ENCODE measurements at regions not wholly inside any gene's neighbourhood (a gene's known extent, or its start where the extent isn't known, plus 50 kb on each side); places are given as distances from the start of the nearest gene placed in this dataset.

- intact Hi-C loops (cut with micrococcal nuclease), result no loop called here
- ChIA-PET CTCF (no interaction called here), POLR2A (no interaction called here)
- Mint-ChIP-seq H3K9me3 (ENCODE audit: unreplicated experiment) (peaks cover 7% of the 10 kb centered on the region), H3K4me1 (ENCODE audit: insufficient read depth, unreplicated experiment) (peaks cover 11% of the 10 kb centered on the region), H3K4me3 (ENCODE audit: unreplicated experiment) (no peak overlapping the region), H3K36me3 (ENCODE audit: insufficient read depth, unreplicated experiment) (no peaks in the 10 kb centered on the region), H3K27ac (ENCODE audit: low read depth, unreplicated experiment) (no peak overlapping the region), H3K27me3 (ENCODE audit: insufficient read depth, unreplicated experiment) (no peaks in the 10 kb centered on the region)
- TF ChIP-seq CTCF (IDR thresholded peaks at IDR 0.05; ENCODE audit: unreplicated experiment), result no peak
- BruUV-seq (replicated peaks), result no TSS peak
- DNase-seq (ENCODE audit: unreplicated experiment), result no peak
Observed at GRCh38 chr4:34854451-34854850, 1389.9 kb downstream of the ARAP2 start.

- intact Hi-C loops (cut with micrococcal nuclease), result no loop called here
- TF ChIP-seq CTCF (IDR thresholded peaks at IDR 0.05; ENCODE audit: unreplicated experiment), result no peak
- Mint-ChIP-seq H3K27me3 (ENCODE audit: insufficient read depth, unreplicated experiment) (no peaks in the 10 kb centered on the region), H3K4me1 (ENCODE audit: insufficient read depth, unreplicated experiment) (no peaks in the 10 kb centered on the region), H3K9me3 (ENCODE audit: unreplicated experiment) (peaks cover 1% of the 10 kb centered on the region), H3K4me3 (ENCODE audit: unreplicated experiment) (no peak overlapping the region), H3K36me3 (ENCODE audit: insufficient read depth, unreplicated experiment) (no peaks in the 10 kb centered on the region), H3K27ac (ENCODE audit: low read depth, unreplicated experiment) (no peak overlapping the region)
- ChIA-PET CTCF (no interaction called here), POLR2A (no interaction called here)
- BruUV-seq (replicated peaks), result no TSS peak
- DNase-seq (ENCODE audit: unreplicated experiment), result no peak
Observed at GRCh38 chr4:34861666-34862065, 1382.6 kb downstream of the ARAP2 start.

GRCh38 chr4:34878961-34879360 lies 1365.4 kb downstream of the ARAP2 start:
- POLR2A ChIA-PET, result no interaction called here
- CTCF ChIA-PET, result no interaction called here
- no peaks in the 10 kb centered on the region for H3K27me3 Mint-ChIP-seq (ENCODE audit: insufficient read depth, unreplicated experiment)
- H3K27ac Mint-ChIP-seq (ENCODE audit: low read depth, unreplicated experiment), result no peak overlapping the region
- no peak overlapping the region for H3K4me3 Mint-ChIP-seq (ENCODE audit: unreplicated experiment)
- intact Hi-C loops (cut with micrococcal nuclease), result no loop called here
- H3K9me3 Mint-ChIP-seq (ENCODE audit: unreplicated experiment), result peaks cover 9% of the 10 kb centered on the region
- no TSS peak for BruUV-seq (replicated peaks)
- peaks cover 9% of the 10 kb centered on the region for H3K4me1 Mint-ChIP-seq (ENCODE audit: insufficient read depth, unreplicated experiment)
- DNase-seq (ENCODE audit: unreplicated experiment), result peak; percentile 10
- H3K36me3 Mint-ChIP-seq (ENCODE audit: insufficient read depth, unreplicated experiment), result peaks cover 6% of the 10 kb centered on the region
- no peak for TF ChIP-seq CTCF (IDR thresholded peaks at IDR 0.05; ENCODE audit: unreplicated experiment)

GRCh38 chr4:34880246-34880645 lies 1364.1 kb downstream of the ARAP2 start:
- no TSS peak for BruUV-seq (replicated peaks)
- no peak for DNase-seq (ENCODE audit: unreplicated experiment)
- CTCF ChIA-PET, result no interaction called here
- H3K27me3 Mint-ChIP-seq (ENCODE audit: insufficient read depth, unreplicated experiment), result no peaks in the 10 kb centered on the region
- H3K4me3 Mint-ChIP-seq (ENCODE audit: unreplicated experiment), result no peak overlapping the region
- H3K9me3 Mint-ChIP-seq (ENCODE audit: unreplicated experiment), result peaks cover 5% of the 10 kb centered on the region
- H3K4me1 Mint-ChIP-seq (ENCODE audit: insufficient read depth, unreplicated experiment), result peaks cover 9% of the 10 kb centered on the region
- POLR2A ChIA-PET, result interaction anchor here (0.5 kb wide), 1 partner anchor 852 kb away, joined by 3 read pairs; no protein-coding TSS in a partner anchor
- TF ChIP-seq CTCF (IDR thresholded peaks at IDR 0.05; ENCODE audit: unreplicated experiment), result no peak
- peaks cover 6% of the 10 kb centered on the region for H3K36me3 Mint-ChIP-seq (ENCODE audit: insufficient read depth, unreplicated experiment)
- intact Hi-C loops (cut with micrococcal nuclease), result no loop called here
- H3K27ac Mint-ChIP-seq (ENCODE audit: low read depth, unreplicated experiment), result no peak overlapping the region

Data from MCF 10A (cell line).